K562 (cell line): ENCODE measurements at regions not wholly inside any gene's neighbourhood (a gene's known extent, or its start where the extent isn't known, plus 50 kb on each side); places are given as distances from the start of the nearest gene placed in this dataset.

Experiments
- HDAC3 ChIP-seq: fragments of 450-650 bp; IDR thresholded peaks from 2 replicates; pipeline ENCODE4 v1.6.1; 2018; ENCODE audit warnings: borderline replicate concordance, mild to moderate bottlenecking, moderate library complexity; ENCODE audit not compliant: partially characterized antibody
- MTF1 ChIP-seq: fragments of 250-450 bp; sonication (Bioruptor Pico); IDR thresholded peaks from 2 replicates; pipeline ENCODE4 v1.9.0; 2021; ENCODE audit warnings: moderate library complexity, mild to moderate bottlenecking, inconsistent platforms, borderline replicate concordance
- ZNF551 ChIP-seq: fragments of 250-450 bp; sonication (Bioruptor Pico); IDR thresholded peaks from 2 replicates; pipeline ENCODE4 v1.5.0; 2021; ENCODE audit warnings: mild to moderate bottlenecking, moderate library complexity
- TF ChIP-seq, protein P1 (sequence below): fragments of 450-650 bp; IDR thresholded peaks from 2 replicates; pipeline ENCODE4 v1.6.1; 2016; ENCODE audit warnings: mild to moderate bottlenecking, moderate library complexity
- TF ChIP-seq, protein P2 (sequence below): sonication (generic); formaldehyde crosslinking; IDR thresholded peaks from 2 replicates; pipeline ENCODE4 v1.8.1; 2023; ENCODE audit warnings: mild to moderate bottlenecking, missing genetic modification reagents

DNA sequence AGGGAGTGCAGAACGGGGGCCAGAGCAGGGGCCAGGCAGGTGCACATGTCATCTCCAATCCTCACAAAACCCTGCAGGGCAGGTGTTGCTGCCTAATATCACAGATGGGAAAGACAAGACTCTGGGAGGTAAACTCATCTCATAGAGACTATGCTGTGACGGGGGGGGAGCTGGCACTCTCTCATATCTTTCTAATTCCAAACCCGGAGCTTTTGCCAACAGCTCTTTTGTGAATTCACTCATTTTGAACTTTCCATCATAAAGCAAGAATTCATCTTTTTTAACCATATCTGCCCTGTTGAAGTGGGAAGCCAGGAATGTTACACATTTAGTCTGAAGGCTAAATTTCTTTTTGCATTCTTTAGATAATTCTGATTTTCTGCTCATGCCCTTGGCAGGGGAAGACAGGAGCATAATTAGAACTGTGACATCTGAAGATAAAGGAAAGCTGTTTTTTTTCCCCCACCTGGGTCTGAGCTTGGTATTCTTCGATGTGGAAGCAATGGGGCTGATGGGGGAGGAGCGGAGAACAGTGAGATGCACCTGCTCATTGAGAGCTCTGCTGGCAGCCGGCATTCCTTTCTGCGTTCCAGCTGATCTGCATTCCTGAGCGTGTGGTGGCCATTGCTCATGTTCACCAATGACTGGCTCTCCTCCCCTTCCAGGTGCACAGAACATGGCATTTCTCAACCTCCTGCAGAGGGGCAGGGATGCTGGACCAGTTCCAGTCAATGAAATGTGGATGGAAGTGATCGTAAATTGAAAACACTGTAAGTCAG is 159.2 kb downstream of the NSG2 start (continued):
- TF ChIP-seq, protein P1, sequence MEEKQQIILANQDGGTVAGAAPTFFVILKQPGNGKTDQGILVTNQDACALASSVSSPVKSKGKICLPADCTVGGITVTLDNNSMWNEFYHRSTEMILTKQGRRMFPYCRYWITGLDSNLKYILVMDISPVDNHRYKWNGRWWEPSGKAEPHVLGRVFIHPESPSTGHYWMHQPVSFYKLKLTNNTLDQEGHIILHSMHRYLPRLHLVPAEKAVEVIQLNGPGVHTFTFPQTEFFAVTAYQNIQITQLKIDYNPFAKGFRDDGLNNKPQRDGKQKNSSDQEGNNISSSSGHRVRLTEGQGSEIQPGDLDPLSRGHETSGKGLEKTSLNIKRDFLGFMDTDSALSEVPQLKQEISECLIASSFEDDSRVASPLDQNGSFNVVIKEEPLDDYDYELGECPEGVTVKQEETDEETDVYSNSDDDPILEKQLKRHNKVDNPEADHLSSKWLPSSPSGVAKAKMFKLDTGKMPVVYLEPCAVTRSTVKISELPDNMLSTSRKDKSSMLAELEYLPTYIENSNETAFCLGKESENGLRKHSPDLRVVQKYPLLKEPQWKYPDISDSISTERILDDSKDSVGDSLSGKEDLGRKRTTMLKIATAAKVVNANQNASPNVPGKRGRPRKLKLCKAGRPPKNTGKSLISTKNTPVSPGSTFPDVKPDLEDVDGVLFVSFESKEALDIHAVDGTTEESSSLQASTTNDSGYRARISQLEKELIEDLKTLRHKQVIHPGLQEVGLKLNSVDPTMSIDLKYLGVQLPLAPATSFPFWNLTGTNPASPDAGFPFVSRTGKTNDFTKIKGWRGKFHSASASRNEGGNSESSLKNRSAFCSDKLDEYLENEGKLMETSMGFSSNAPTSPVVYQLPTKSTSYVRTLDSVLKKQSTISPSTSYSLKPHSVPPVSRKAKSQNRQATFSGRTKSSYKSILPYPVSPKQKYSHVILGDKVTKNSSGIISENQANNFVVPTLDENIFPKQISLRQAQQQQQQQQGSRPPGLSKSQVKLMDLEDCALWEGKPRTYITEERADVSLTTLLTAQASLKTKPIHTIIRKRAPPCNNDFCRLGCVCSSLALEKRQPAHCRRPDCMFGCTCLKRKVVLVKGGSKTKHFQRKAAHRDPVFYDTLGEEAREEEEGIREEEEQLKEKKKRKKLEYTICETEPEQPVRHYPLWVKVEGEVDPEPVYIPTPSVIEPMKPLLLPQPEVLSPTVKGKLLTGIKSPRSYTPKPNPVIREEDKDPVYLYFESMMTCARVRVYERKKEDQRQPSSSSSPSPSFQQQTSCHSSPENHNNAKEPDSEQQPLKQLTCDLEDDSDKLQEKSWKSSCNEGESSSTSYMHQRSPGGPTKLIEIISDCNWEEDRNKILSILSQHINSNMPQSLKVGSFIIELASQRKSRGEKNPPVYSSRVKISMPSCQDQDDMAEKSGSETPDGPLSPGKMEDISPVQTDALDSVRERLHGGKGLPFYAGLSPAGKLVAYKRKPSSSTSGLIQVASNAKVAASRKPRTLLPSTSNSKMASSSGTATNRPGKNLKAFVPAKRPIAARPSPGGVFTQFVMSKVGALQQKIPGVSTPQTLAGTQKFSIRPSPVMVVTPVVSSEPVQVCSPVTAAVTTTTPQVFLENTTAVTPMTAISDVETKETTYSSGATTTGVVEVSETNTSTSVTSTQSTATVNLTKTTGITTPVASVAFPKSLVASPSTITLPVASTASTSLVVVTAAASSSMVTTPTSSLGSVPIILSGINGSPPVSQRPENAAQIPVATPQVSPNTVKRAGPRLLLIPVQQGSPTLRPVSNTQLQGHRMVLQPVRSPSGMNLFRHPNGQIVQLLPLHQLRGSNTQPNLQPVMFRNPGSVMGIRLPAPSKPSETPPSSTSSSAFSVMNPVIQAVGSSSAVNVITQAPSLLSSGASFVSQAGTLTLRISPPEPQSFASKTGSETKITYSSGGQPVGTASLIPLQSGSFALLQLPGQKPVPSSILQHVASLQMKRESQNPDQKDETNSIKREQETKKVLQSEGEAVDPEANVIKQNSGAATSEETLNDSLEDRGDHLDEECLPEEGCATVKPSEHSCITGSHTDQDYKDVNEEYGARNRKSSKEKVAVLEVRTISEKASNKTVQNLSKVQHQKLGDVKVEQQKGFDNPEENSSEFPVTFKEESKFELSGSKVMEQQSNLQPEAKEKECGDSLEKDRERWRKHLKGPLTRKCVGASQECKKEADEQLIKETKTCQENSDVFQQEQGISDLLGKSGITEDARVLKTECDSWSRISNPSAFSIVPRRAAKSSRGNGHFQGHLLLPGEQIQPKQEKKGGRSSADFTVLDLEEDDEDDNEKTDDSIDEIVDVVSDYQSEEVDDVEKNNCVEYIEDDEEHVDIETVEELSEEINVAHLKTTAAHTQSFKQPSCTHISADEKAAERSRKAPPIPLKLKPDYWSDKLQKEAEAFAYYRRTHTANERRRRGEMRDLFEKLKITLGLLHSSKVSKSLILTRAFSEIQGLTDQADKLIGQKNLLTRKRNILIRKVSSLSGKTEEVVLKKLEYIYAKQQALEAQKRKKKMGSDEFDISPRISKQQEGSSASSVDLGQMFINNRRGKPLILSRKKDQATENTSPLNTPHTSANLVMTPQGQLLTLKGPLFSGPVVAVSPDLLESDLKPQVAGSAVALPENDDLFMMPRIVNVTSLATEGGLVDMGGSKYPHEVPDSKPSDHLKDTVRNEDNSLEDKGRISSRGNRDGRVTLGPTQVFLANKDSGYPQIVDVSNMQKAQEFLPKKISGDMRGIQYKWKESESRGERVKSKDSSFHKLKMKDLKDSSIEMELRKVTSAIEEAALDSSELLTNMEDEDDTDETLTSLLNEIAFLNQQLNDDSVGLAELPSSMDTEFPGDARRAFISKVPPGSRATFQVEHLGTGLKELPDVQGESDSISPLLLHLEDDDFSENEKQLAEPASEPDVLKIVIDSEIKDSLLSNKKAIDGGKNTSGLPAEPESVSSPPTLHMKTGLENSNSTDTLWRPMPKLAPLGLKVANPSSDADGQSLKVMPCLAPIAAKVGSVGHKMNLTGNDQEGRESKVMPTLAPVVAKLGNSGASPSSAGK: no peak
- TF ChIP-seq HDAC3 (no peak), MTF1 (CRISPR knock-in tag) (no peak), ZNF551 (CRISPR knock-in tag) (no peak)
- TF ChIP-seq, protein P2, sequence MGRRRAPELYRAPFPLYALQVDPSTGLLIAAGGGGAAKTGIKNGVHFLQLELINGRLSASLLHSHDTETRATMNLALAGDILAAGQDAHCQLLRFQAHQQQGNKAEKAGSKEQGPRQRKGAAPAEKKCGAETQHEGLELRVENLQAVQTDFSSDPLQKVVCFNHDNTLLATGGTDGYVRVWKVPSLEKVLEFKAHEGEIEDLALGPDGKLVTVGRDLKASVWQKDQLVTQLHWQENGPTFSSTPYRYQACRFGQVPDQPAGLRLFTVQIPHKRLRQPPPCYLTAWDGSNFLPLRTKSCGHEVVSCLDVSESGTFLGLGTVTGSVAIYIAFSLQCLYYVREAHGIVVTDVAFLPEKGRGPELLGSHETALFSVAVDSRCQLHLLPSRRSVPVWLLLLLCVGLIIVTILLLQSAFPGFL (CRISPR knock-in tag): no peak
- TF ChIP-seq, all 486 proteins: peak for 0
